HG03060 (cell line): ENCODE measurements at regions not wholly inside any gene's neighbourhood (a gene's known extent, or its start where the extent isn't known, plus 50 kb on each side); places are given as distances from the start of the nearest gene placed in this dataset.

Source experiments
- ATAC-seq: cut with Tn5 transposase; IDR thresholded peaks from one replicate; pipeline ENCODE4 v1.9.1; 2021; ENCODE audit warnings: low read depth, moderate number of reproducible peaks; ENCODE audit not compliant: unreplicated experiment

DNA sequence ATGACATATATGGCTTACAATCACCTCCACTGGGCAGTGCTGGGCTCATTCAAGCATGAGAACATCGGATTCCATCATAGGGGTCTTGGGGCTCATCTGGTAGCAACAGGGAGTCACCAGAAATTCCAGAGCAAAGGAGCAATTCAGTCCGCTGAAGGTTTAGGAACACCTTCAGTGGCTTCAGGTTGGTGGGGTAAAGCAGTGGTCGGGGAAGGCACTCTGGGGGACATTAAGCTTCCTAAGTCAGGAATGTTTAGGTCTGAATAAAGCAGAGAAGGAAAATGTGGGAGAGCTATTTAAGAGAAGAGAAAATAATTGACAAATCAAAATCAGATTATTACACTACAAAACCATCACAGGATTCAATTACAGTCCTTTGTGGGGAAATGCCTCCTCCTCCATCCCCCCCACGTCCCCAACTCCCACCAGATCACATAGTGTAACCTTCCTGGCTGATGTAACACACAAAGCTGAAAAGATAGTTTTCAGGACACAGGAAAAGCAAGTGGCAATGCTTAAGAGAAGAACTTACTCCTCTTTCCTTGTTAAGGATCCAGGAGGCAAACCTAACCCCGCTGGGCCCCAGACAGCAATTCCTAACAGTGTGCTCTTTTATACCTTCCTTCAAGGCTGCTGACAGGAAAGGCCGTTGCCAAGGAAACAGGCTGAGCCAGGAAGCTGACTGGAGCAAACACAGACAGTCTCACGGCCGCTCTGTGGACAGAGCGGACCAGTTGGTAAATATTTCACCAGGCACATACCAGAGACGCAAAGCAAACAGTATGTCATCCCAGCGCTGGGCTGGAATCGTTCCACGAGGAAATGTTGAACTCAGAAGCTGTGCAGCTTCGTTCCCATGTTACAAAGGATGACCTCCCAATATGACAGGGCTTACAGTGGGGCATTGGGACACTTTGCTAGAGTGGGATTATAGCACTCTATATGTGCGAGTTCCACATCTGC is 57.5 kb upstream of the LMCD1 start:
- no peak for ATAC-seq

DNA sequence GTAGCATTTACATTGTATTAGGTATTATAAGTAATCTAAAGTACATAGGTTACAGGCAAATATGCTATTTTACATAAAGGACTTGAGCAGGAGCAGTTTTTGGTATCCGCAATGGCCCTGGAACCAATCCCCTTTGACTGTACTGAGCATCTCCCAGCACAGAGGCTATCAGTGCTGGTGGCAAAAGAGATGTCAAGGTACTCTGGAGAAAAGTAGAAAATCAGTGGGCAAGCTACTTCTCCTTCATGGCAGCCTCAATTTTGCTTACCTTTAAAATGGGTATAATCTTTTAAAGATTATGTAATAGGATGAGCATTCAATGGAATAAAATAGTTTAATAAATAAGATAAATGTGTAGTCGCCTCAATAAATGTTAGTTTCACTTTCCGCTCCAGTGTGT is 56.7 kb upstream of the LMCD1 start:
- no peak for ATAC-seq

DNA sequence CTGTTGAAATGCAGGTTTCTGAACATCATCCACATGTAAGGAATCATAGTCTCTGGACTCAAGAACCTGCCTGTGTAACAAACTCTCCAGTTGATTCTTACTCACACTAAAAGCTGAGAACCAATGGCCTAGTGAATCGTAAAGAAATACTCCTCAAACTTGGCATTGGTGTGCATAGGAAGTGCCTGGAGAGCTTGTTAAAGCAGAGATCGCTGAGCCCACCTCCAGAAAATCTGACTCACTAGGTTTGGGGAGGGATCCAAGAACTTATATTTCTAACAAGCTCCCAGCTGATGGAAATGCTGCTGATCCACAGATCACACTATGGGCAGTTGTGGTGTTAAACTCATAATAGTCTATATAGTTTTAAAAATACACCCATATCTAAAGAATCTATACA is 55.8 kb upstream of the LMCD1 start:
- ATAC-seq = no peak

DNA sequence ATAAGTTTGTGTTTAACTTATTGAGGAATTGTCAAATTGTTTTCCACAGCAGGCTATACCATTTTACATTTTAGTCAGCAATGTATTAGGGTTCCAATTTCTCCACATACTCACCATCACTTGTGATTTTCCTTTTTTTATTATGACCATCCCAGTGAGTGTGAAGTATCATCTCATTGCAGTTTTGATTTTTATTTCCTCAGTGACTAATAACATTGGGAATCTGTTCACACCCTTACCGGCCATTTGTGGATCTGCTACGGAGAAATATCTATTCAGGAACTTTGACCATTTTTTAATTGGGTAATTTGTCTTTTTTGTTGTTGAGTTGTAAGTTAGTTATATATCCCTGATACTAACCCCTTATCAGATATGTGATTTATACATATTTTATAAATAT is 54.8 kb upstream of the LMCD1 start:
- no peak for ATAC-seq

DNA sequence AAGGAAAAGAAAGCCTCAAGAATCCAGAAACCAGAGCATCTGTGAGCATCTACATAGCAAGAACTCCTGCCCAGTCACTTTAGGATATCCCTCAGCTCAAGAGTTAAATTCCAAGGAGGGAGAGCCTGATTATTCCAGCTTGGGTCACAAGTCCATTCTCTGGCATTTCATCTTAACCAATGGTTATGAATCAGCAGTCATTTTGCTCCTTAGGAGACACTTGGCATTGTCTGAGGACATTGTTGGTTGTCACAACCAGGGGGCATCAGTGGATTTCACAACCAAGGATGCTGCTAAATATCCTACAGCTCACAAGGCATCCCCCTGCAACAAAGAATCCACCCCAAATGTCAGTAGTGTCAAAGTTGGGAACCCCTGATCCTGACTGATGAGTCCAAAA is 51.0 kb upstream of the LMCD1 start:
- ATAC-seq = no peak

DNA sequence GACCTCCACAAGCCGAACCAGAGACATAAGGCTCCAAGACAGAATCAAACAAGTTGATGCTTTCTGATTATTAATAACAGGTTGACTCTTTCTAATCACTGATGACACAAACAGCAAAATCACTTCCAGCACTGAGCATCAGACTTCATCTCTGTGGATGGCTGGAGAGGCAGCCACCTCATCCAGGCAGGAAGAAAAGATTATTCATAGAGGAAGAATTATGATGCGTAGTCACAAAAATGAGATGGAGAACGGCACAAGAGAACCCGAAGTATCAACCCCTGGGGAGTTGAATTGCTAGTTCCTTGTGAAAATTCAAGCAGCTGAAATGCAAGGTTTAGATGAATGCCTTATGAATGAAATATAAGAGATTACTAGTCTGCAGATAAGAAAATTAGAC is 49.9 kb upstream of the LMCD1 start:
- no peak for ATAC-seq
